H1 (cell line): ENCODE measurements at regions not wholly inside any gene's neighbourhood (a gene's known extent, or its start where the extent isn't known, plus 50 kb on each side); places are given as distances from the start of the nearest gene placed in this dataset.

Experiments used
- CBX8 ChIP-seq: fragments of 300-800, 300-1000 bp; sonication (generic); IDR thresholded peaks from 2 replicates; pipeline ENCODE4 v1.7.1; 2016; ENCODE audit warnings: low read depth, low read length, borderline replicate concordance
- NRF1 ChIP-seq: IDR thresholded peaks from 2 replicates; pipeline ENCODE4 v1.6.1; 2011; ENCODE audit warnings: mild to moderate bottlenecking, low read depth, low read length, improper control_type of control experiment

DNA sequence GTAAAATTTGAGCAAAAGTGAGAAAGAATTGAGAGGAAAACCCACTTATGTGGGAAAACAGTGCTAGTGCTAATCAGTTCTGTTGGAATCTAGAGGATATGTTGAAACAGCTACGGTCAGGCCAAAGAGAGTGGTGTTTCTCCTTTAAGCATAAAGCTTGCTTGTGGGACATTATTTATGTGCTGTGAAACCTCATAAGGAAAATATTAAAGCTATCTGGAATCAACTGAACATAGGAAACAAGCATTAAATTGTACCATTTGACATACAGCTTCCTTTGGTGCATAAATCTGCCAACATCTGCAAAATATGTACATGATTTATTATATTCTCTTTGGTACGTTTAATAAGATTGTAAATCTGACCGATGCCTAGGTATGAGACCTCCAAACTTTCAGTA, 182.5 kb upstream of the PDE10A start (continued):
- TF ChIP-seq NRF1 (no peak), CBX8 (no peak)
